H9 (cell line): ENCODE measurements at regions not wholly inside any gene's neighbourhood (a gene's known extent, or its start where the extent isn't known, plus 50 kb on each side); places are given as distances from the start of the nearest gene placed in this dataset.

ENCODE experiments used
- DNase-seq: peaks from one replicate; pipeline ENCODE4 v3.0.0-alpha.2; 2017
- H2AFZ ChIP-seq: one replicate; pipeline ENCODE4 v1.6.1; 2013; ENCODE audit warnings: mild to moderate bottlenecking, low read length, control low read depth, moderate library complexity
- H2AK5ac ChIP-seq: 2 replicates; pipeline ENCODE4 v1.6.1; 2013; ENCODE audit warnings: low read length, control low read depth, mixed read lengths; ENCODE audit not compliant: insufficient read length
- H2BK120ac ChIP-seq: one replicate; pipeline ENCODE4 v1.6.1; 2013; ENCODE audit warnings: low read depth, mild to moderate bottlenecking, low read length, control low read depth, inconsistent platforms; ENCODE audit not compliant: poor library complexity, severe bottlenecking
- H2BK12ac ChIP-seq: 2 replicates; pipeline ENCODE4 v1.6.1; 2013; ENCODE audit warnings: low read length, control low read depth, mixed read lengths, low read depth; ENCODE audit not compliant: insufficient read length
- H2BK15ac ChIP-seq: 2 replicates; pipeline ENCODE4 v1.6.1; 2013; ENCODE audit warnings: low read depth, low read length, control low read depth
- H2BK20ac ChIP-seq: one replicate; pipeline ENCODE4 v1.6.1; 2013; ENCODE audit warnings: low read depth, mild to moderate bottlenecking, low read length, control low read depth, inconsistent platforms; ENCODE audit not compliant: poor library complexity, severe bottlenecking
- H2BK5ac ChIP-seq: 2 replicates; pipeline ENCODE4 v1.6.1; 2013; ENCODE audit warnings: low read length, control low read depth, mixed read lengths; ENCODE audit not compliant: insufficient read length
- H3K14ac ChIP-seq: 2 replicates; pipeline ENCODE4 v1.6.1; 2013; ENCODE audit warnings: low read length, control low read depth; ENCODE audit not compliant: insufficient read depth
- H3K18ac ChIP-seq: 2 replicates; pipeline ENCODE4 v1.6.1; 2013; ENCODE audit warnings: low read depth, mild to moderate bottlenecking, mixed read lengths, low read length, control low read depth; ENCODE audit not compliant: insufficient read length
- H3K23ac ChIP-seq: 2 replicates; pipeline ENCODE4 v1.6.1; 2013; ENCODE audit warnings: low read length, control low read depth, mixed read lengths, low read depth; ENCODE audit not compliant: insufficient read length
- H3K23me2 ChIP-seq: 2 replicates; pipeline ENCODE4 v1.6.1; 2013; ENCODE audit warnings: low read depth, mild to moderate bottlenecking, mixed read lengths, low read length, control low read depth; ENCODE audit not compliant: insufficient read length, poor library complexity, severe bottlenecking
- H3K27ac ChIP-seq: 2 replicates; pipeline ENCODE4 v1.5.1; 2013; ENCODE audit warnings: low read length, control low read depth, mixed read lengths, low read depth; ENCODE audit not compliant: insufficient read length
- H3K27me3 ChIP-seq: 2 replicates; pipeline ENCODE4 v1.6.1; 2013; ENCODE audit warnings: low read length, control low read depth, inconsistent platforms; ENCODE audit not compliant: insufficient read depth
- H3K4ac ChIP-seq: 2 replicates; pipeline ENCODE4 v1.6.1; 2013; ENCODE audit warnings: low read depth, mild to moderate bottlenecking, control low read depth, inconsistent platforms, low read length, moderate library complexity
- H3K4me1 ChIP-seq: 2 replicates; pipeline ENCODE4 v1.6.1; 2013; ENCODE audit warnings: low read length, control low read depth, inconsistent platforms; ENCODE audit not compliant: insufficient read depth
- H3K4me2 ChIP-seq: 2 replicates; pipeline ENCODE4 v1.6.1; 2013; ENCODE audit warnings: low read length, control low read depth, mixed read lengths; ENCODE audit not compliant: insufficient read length, insufficient read depth
- H3K56ac ChIP-seq: 2 replicates; pipeline ENCODE4 v1.6.1; 2013; ENCODE audit warnings: low read depth, mild to moderate bottlenecking, mixed read lengths, low read length, control low read depth; ENCODE audit not compliant: insufficient read length
- H3K79me1 ChIP-seq: 2 replicates; pipeline ENCODE4 v1.6.1; 2013; ENCODE audit warnings: low read depth, mild to moderate bottlenecking, moderate library complexity, low read length, control low read depth, inconsistent platforms; ENCODE audit not compliant: insufficient read depth, poor library complexity, severe bottlenecking
- H3K79me2 ChIP-seq: 2 replicates; pipeline ENCODE4 v1.6.1; 2013; ENCODE audit warnings: low read length, control low read depth, inconsistent platforms; ENCODE audit not compliant: insufficient read depth
- H3K9ac ChIP-seq: 2 replicates; pipeline ENCODE4 v1.6.1; 2013; ENCODE audit warnings: low read length, control low read depth, mixed read lengths; ENCODE audit not compliant: insufficient read length; ENCODE audit errors: extremely low read depth
- H3K9me3 ChIP-seq: one replicate; pipeline ENCODE4 v1.6.1; 2013; ENCODE audit warnings: low read depth, low read length, inconsistent platforms; ENCODE audit not compliant: control insufficient read depth
- H3T11ph ChIP-seq: one replicate; pipeline ENCODE4 v1.6.1; 2013; ENCODE audit warnings: mild to moderate bottlenecking, low read length, control low read depth, inconsistent platforms
- H4K20me1 ChIP-seq: one replicate; pipeline ENCODE4 v1.6.1; 2013; ENCODE audit not compliant: control insufficient read depth, insufficient read length, insufficient read depth
- H4K5ac ChIP-seq: 2 replicates; pipeline ENCODE4 v1.6.1; 2013; ENCODE audit warnings: low read depth, mild to moderate bottlenecking, mixed read lengths, low read length, control low read depth; ENCODE audit not compliant: insufficient read length
- H4K8ac ChIP-seq: replicated peaks from 2 replicates; pipeline ENCODE4 v1.6.1; 2013; ENCODE audit warnings: low read length, control low read depth, mixed read lengths, low read depth; ENCODE audit not compliant: insufficient read length
- H4K91ac ChIP-seq: 2 replicates; pipeline ENCODE4 v1.6.1; 2013; ENCODE audit warnings: low read depth, mild to moderate bottlenecking, moderate library complexity, mixed read lengths, low read length, control low read depth; ENCODE audit not compliant: insufficient read length
- H3K27ac Mint-ChIP-seq, 3 experiments: 2 replicates in 2 of 3; 3 replicates in 1 of 3; pipeline ENCODE4 v1.8.0; 2020 to 2021; ENCODE audit warnings: mixed read lengths in 3 of 3, mild to moderate bottlenecking in 1 of 3, moderate library complexity in 1 of 3
- H3K27me3 Mint-ChIP-seq: 2 replicates; pipeline ENCODE4 v1.8.0; 2021; ENCODE audit warnings: low read depth, mild to moderate bottlenecking, moderate library complexity, mixed read lengths
- H3K36me3 Mint-ChIP-seq, 3 experiments: 2 replicates in 2 of 3; 3 replicates in 1 of 3; pipeline ENCODE4 v1.8.0; 2020 to 2021; ENCODE audit warnings: low read depth in 3 of 3, mixed read lengths in 3 of 3; ENCODE audit not compliant: insufficient read depth in 1 of 3
- H3K4me1 Mint-ChIP-seq, 2 experiments: 2 replicates each; pipeline ENCODE4 v1.8.0; 2020; ENCODE audit warnings: mixed read lengths in 2 of 2
- H3K4me3 Mint-ChIP-seq, 2 experiments: 2 replicates in 1 of 2; 3 replicates in 1 of 2; pipeline ENCODE4 v1.8.0; 2020 to 2021; ENCODE audit warnings: mild to moderate bottlenecking in 2 of 2, mixed read lengths in 2 of 2, moderate library complexity in 1 of 2
- H3K9me3 Mint-ChIP-seq, 2 experiments: 2 replicates in 1 of 2; 3 replicates in 1 of 2; pipeline ENCODE4 v1.8.0; 2020; ENCODE audit warnings: mild to moderate bottlenecking in 2 of 2, mixed read lengths in 2 of 2, moderate library complexity in 1 of 2
- WGBS: extraction: QIAGEN DNeasy Blood & Tissue Kit; methylation state at CpG from one replicate; pipeline ENCODE4 v1.1.7; 2013; ENCODE audit warnings: missing lambda C conversion rate, low lambda C conversion rate, mixed read lengths; ENCODE audit not compliant: insufficient read length; ENCODE audit errors: extremely low coverage; 5-methylcytosine and 5-hydroxymethylcytosine counted together
- TF ChIP-seq, protein P1 (sequence below): fragments of 200-600 bp; sonication (generic); conservative IDR thresholded peaks from 3 replicates; pipeline ENCODE4 v1.8.0; 2021; ENCODE audit warnings: antibody characterized with exemption, mild to moderate bottlenecking

DNA sequence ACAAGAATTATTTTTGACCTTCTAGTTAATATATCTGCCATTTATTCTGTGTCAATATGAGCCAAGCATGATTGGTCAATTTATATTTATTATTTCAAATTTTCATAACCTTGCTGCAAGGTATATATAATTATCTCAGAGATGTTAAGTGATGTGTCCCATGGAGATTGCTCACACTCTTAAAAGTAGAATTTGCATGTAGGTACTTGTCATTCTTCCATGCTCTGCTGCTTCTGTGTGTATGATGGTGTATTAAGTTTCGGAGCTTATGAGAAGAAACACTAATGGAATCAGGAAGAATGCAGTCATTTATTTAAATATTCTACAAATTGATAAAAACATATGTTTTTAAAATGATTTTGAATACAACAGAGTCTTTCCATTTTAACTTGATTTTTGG lies 586.8 kb upstream of the MIR17HG start:
- DNase-seq, result no peak
- no peaks in the 10 kb centered on the region; a peak in 1 of 5 replicates for H3K9me3 Mint-ChIP-seq

More for the DNA sequence above, 586.8 kb upstream of the MIR17HG start:
- H3K4me3 Mint-ChIP-seq, result no peak overlapping the region
- H4K20me1 ChIP-seq, result no peaks in the 10 kb centered on the region
- H3K14ac ChIP-seq, result no peak overlapping the region
- no peaks in the 10 kb centered on the region for H3K27me3 Mint-ChIP-seq
- no peak overlapping the region for H3K56ac ChIP-seq
- H3K27ac ChIP-seq, result no peak overlapping the region
- H3K4me2 ChIP-seq, result no peak overlapping the region
- no peaks in the 10 kb centered on the region for H3K23me2 ChIP-seq
- no peak overlapping the region for H3K18ac ChIP-seq
- H3K4me1 ChIP-seq, result no peaks in the 10 kb centered on the region; the same call in 1 of the 2 replicates
- no peak overlapping the region for H4K5ac ChIP-seq
- H4K91ac ChIP-seq, result no peak overlapping the region
- no peaks in the 10 kb centered on the region for H3K79me1 ChIP-seq
- H2BK15ac ChIP-seq, result no peak overlapping the region
- H2AK5ac ChIP-seq, result no peak overlapping the region
- H2BK12ac ChIP-seq, result no peak overlapping the region
- H3K9me3 ChIP-seq, result no peaks in the 10 kb centered on the region
- WGBS, result no CpG with 5 or more reads among the region's 1 CpG
- H2BK120ac ChIP-seq, result no peak overlapping the region
- no peak overlapping the region for H2BK20ac ChIP-seq
- no peak overlapping the region for H4K8ac ChIP-seq
- no peak overlapping the region for H2AFZ ChIP-seq
- H3K4me1 Mint-ChIP-seq, result no peaks in the 10 kb centered on the region; a peak in 2 of 4 replicates
- H3K27me3 ChIP-seq, result no peaks in the 10 kb centered on the region
- no peaks in the 10 kb centered on the region for H3K79me2 ChIP-seq
- no peak overlapping the region for H3K9ac ChIP-seq
- no peak overlapping the region for H3K27ac Mint-ChIP-seq
- TF ChIP-seq, protein P1, sequence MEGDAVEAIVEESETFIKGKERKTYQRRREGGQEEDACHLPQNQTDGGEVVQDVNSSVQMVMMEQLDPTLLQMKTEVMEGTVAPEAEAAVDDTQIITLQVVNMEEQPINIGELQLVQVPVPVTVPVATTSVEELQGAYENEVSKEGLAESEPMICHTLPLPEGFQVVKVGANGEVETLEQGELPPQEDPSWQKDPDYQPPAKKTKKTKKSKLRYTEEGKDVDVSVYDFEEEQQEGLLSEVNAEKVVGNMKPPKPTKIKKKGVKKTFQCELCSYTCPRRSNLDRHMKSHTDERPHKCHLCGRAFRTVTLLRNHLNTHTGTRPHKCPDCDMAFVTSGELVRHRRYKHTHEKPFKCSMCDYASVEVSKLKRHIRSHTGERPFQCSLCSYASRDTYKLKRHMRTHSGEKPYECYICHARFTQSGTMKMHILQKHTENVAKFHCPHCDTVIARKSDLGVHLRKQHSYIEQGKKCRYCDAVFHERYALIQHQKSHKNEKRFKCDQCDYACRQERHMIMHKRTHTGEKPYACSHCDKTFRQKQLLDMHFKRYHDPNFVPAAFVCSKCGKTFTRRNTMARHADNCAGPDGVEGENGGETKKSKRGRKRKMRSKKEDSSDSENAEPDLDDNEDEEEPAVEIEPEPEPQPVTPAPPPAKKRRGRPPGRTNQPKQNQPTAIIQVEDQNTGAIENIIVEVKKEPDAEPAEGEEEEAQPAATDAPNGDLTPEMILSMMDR, result no peak
- no peak overlapping the region for H3K4ac ChIP-seq
- H3T11ph ChIP-seq, result no peak overlapping the region
- H2BK5ac ChIP-seq, result no peak overlapping the region
- no peak overlapping the region for H3K23ac ChIP-seq
- no peaks in the 10 kb centered on the region for H3K36me3 Mint-ChIP-seq
